Fibroblast of the aortic adventitia (primary cell): ENCODE measurements at regions not wholly inside any gene's neighbourhood (a gene's known extent, or its start where the extent isn't known, plus 50 kb on each side); places are given as distances from the start of the nearest gene placed in this dataset.

Source experiments
- DNase-seq: peaks from one replicate; pipeline ENCODE4 v3.0.0-alpha.2; 2010; ENCODE audit warnings: low read depth
- H3K4me3 ChIP-seq: 2 replicates; pipeline ENCODE4 v1.5.1; 2011; ENCODE audit warnings: low read depth, mild to moderate bottlenecking, control low read depth, low read length, moderate library complexity
- TF ChIP-seq, protein P1 (sequence below): IDR thresholded peaks from 2 replicates; pipeline ENCODE4 v1.5.1; 2011; ENCODE audit warnings: mild to moderate bottlenecking, low read length, control low read depth, inconsistent platforms; ENCODE audit not compliant: insufficient read depth

DNA sequence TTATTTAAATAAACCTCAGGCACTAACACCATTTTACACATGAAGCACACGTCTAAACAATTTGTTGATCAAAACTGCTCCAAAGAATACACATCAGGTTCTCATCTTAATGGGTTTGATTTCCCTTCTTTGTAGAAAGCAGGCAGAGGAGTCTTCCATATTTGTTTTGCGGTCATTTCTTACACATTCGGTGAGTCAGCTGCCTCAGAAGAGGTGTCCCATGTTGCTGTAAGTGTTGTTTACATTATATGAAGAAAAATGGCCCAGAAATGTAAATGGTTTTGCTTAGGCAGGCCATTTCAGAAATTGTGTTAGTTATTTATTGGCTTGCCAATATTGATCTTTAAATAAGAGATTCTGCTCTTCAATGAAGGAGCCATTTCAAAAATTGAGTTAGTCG, 325.8 kb downstream of the TENT4A start:
- DNase-seq = no peak
- H3K4me3 ChIP-seq = no peak overlapping the region
- TF ChIP-seq, protein P1, sequence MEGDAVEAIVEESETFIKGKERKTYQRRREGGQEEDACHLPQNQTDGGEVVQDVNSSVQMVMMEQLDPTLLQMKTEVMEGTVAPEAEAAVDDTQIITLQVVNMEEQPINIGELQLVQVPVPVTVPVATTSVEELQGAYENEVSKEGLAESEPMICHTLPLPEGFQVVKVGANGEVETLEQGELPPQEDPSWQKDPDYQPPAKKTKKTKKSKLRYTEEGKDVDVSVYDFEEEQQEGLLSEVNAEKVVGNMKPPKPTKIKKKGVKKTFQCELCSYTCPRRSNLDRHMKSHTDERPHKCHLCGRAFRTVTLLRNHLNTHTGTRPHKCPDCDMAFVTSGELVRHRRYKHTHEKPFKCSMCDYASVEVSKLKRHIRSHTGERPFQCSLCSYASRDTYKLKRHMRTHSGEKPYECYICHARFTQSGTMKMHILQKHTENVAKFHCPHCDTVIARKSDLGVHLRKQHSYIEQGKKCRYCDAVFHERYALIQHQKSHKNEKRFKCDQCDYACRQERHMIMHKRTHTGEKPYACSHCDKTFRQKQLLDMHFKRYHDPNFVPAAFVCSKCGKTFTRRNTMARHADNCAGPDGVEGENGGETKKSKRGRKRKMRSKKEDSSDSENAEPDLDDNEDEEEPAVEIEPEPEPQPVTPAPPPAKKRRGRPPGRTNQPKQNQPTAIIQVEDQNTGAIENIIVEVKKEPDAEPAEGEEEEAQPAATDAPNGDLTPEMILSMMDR = no peak

DNA sequence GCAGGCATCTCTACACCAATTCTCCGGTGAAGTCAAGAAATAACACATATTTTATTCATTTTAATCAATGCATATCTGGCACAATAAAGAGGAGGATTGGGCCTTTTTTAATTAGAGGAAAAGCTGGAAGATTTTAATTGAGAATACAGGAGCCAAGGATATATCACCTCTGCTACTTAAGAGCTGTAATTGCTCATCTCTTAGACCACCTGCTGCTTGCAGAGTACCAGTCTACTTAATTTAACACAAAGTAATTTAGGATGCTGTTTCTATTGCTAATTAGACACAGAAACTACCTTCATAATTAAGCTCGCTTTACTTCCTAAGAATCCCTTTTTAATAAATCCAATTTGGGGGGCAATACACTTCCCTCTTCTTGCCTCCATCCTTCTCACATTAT, 326.9 kb downstream of the TENT4A start:
- H3K4me3 ChIP-seq = no peak overlapping the region
- DNase-seq = no peak
- TF ChIP-seq, protein P1 = no peak

DNA sequence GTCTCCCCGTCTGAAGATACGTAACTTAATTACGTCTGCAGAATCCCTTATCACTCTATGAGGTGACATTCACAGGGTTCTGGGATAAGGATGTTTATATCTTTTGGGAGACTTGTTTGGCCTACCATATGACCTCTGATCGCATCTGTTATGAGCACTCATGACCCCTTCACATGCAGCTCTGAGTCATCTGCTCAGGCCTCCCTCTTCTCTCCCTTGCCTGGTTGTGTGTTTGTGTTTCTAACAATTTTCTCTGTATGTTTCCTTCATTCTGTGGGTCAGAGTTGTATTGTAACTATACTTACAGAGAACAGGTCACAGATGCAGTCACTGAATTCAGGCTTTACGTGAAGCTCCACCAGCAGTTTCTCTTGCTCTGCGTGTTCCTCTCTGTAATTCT, 330.6 kb downstream of the TENT4A start:
- TF ChIP-seq, protein P1 = no peak
- no peak for DNase-seq
- H3K4me3 ChIP-seq = no peak overlapping the region

DNA sequence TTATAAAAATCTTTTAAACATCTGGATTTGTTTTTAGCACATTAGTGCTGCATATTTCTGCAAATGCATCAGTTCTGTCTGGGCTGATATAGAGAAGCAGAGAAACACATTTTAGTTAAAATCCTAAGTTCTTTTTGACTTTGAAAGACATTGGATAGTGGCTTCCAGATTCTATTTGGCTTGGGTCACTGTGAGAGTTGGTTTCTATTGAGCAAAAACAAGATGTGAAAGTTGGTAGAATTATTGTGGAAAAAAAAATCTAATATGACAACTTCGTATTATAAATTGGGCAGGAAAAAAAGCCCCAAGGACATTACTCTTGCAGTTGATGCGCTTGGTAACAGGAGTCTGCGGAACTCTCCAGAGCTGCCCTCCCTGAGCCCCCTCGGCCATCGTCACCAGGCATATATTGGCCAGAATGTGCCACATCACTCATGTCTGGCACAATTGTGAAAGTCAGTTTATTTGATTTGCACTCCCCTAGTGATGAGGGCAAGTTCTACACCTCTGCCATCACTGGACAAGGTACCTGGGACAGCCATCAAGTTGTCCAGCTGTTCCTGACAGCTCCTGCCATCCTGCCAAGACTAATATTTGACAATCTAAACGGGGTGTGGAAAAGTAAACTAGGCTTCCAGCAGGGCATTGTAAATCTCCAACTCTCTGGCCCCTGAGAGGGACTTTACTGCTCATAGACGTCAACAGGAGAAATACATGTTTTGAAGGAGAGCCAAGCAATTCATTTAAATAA, 334.5 kb downstream of the TENT4A start:
- DNase-seq = no peak
- TF ChIP-seq, protein P1 = no peak
- H3K4me3 ChIP-seq = no peak overlapping the region

DNA sequence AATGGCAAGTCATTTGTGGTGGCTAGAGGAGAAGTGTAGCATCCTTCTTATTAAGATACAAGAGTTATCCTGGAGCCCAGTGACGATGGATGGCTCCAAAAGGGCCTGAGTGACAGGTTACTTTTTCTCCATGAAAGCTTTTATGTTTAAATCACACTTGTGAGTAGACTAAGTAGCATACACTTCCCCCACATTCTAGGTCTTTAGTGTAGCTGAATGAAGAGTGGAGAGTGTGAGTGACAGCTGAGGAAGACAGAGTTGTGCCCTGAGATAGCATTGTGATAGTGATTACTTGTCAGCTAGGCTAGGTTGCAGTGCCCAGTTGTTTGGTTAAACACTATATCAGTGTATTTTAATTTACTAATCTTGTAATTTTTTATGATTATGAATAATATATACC, 337.8 kb downstream of the TENT4A start:
- TF ChIP-seq, protein P1 = no peak
- no peak for DNase-seq
- no peak overlapping the region for H3K4me3 ChIP-seq

DNA sequence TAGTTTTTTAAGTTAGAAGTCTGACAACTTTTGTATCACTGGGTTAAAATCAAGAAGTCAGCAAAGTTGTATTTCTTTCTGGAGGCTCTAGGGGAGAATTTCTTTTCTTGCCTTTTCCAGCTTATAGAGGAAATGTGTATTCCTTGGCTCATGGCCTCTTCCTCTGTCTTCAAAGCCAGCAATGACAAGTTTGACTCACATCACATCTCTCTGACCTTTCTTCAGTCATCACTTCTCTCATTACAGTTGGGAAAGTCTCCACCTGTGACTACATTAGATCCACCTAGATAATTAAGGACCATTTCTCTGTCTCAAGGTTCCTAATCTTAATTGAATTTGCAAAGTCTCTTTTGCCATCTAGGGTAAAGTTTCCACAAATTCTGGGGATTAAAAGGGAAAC, 339.9 kb downstream of the TENT4A start:
- DNase-seq = no peak
- no peak overlapping the region for H3K4me3 ChIP-seq
- TF ChIP-seq, protein P1 = no peak
